ENCODE measurements at regions not wholly inside any gene's neighbourhood (a gene's known extent, or its start where the extent isn't known, plus 50 kb on each side); places are given as distances from the start of the nearest gene placed in this dataset.

DNA sequence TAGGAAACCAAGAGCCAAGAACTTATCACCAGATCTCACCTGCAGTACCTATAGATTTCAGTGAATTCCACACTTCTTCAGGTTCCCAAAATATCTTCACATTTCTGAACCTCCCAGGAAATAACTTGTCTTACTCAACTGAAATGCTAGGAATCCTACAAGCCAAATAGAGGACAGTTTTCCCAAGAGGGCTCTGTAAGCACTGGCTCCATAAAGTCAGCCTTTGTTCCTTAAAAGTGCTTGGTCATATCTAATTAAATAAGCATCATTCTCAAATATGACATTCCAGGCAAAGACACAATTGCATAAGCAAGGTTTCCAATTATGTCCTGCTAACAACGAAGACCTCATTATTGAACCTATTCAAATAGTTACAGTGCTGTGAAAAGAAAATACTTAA is 154.6 kb upstream of the MGAT5 start:
- H3K27me3 Mint-ChIP-seq: peaks cover 11% of the 10 kb centered on the region
- H3K36me3 Mint-ChIP-seq: no peaks in the 10 kb centered on the region
- peaks cover 3% of the 10 kb centered on the region for H3K9me3 Mint-ChIP-seq
- peaks cover 2% of the 10 kb centered on the region for H3K4me1 Mint-ChIP-seq
- no peak overlapping the region for H3K27ac Mint-ChIP-seq
- H3K4me3 Mint-ChIP-seq: no peak overlapping the region
- DNase-seq: no peak

DNA sequence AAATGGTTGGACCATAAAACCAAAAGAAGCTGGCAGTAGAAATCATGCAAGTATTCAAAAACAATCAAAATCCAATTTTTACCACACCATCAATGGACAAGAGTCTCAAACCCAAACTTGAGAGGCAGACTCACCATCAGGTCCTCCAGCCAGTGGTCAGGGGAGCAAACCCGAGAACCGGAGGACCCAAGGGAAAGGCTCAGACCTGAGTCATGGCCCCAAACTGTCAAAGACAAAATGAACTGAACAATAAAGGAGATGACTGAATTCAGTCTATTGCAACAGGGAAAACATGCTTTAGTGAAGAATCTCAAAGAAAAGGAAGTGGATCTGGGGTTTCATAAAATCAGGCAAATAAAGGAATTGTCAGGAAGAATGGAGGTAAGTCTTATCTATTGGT is 150.7 kb upstream of the MGAT5 start:
- H3K4me3 Mint-ChIP-seq: no peak overlapping the region
- no peaks in the 10 kb centered on the region for H3K36me3 Mint-ChIP-seq
- H3K27ac Mint-ChIP-seq: no peak overlapping the region
- peaks cover 8% of the 10 kb centered on the region for H3K4me1 Mint-ChIP-seq
- no peaks in the 10 kb centered on the region for H3K27me3 Mint-ChIP-seq
- H3K9me3 Mint-ChIP-seq: peaks cover 6% of the 10 kb centered on the region
- DNase-seq: no peak

DNA sequence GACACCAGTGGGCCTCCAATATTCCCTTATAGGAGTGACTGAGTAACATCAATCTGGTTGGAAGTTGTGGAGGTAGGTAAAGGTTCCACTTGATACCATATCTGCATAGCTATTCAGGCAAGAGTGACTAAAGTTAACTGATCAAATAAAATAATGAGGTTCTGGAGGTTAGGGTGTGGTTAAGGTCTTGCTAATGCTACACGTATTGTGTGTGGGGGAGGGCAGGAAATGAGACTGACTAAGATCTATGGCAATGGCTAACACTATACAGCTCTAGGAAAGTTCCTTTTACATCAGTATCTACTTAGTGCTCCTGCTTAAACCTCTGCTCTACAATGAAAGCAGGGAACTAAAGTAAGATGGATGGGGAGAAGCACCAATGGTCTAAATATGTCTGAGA is 149.1 kb upstream of the MGAT5 start:
- H3K9me3 Mint-ChIP-seq: peaks cover 6% of the 10 kb centered on the region
- no peak overlapping the region for H3K27ac Mint-ChIP-seq
- H3K27me3 Mint-ChIP-seq: no peaks in the 10 kb centered on the region
- H3K4me1 Mint-ChIP-seq: peaks cover 8% of the 10 kb centered on the region
- no peak overlapping the region for H3K4me3 Mint-ChIP-seq
- peak; percentile 18 for DNase-seq
- H3K36me3 Mint-ChIP-seq: no peaks in the 10 kb centered on the region

DNA sequence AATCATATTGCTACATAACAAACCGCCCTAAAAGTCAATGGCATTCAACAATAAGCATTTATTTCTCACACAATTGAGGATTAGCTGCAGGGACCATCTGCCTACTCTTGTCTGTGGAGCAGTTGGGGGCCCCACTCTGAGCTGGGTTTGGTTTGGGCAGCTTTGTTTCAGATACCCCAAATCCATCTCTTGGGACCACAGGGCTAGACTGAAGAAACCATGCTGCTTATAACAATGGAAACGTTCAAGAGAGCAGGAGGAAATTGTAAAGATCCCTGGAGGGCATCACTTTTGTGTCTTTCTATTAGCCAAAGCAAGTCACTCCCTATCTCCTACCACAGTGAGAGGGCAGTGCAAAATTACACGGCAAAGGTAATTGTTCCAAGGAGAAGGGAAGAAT is 146.5 kb upstream of the MGAT5 start:
- no peak overlapping the region for H3K4me3 Mint-ChIP-seq
- H3K27ac Mint-ChIP-seq: no peak overlapping the region
- DNase-seq: no peak
- peaks cover 11% of the 10 kb centered on the region for H3K9me3 Mint-ChIP-seq
- peaks cover 3% of the 10 kb centered on the region for H3K27me3 Mint-ChIP-seq
- peaks cover 8% of the 10 kb centered on the region for H3K4me1 Mint-ChIP-seq
- H3K36me3 Mint-ChIP-seq: no peaks in the 10 kb centered on the region

DNA sequence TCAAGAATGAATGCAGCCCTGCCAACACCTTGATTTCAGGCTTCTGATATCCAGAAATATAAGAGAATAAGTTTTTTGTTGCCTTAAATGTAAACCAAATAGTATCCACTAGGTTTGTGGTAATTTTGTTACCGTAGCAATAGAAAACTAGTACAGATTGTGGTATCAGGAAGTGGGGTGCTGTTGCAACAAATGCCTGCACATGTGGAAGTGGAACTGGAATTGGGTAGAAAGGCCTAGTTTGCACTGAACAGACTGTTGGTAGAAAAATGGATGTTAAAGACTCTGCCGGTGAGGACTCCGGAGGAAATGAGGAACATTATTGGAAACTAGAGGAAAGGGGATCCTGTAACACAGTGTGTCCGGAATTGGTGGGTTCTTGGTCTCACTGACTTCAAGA is 145.8 kb upstream of the MGAT5 start:
- H3K27ac Mint-ChIP-seq: no peak overlapping the region
- peaks cover 11% of the 10 kb centered on the region for H3K9me3 Mint-ChIP-seq
- H3K36me3 Mint-ChIP-seq: no peaks in the 10 kb centered on the region
- no peak overlapping the region for H3K4me3 Mint-ChIP-seq
- peaks cover 3% of the 10 kb centered on the region for H3K27me3 Mint-ChIP-seq
- peaks cover 8% of the 10 kb centered on the region for H3K4me1 Mint-ChIP-seq
- no peak for DNase-seq

DNA sequence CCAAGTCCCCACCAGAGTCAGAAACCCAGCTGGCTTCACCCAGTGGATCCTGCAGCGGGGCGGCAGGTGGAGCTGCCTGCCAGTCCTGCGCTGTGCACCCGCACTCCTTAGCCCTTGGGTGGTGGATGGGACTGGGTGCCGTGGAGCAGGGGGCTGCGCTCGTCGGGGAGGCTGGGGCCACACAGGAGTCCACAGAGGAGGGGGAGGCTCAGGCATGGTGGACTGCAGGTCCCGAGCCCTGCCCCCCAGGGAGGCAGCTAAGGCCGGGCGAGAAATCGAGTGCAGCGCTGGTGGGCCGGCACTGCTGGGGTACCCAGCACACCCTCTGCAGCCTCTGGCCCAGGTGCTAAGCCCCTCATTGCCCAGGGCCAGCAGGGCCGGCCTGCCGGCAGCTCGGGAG is 144.6 kb upstream of the MGAT5 start:
- H3K9me3 Mint-ChIP-seq: peaks cover 11% of the 10 kb centered on the region
- no peak for DNase-seq
- no peaks in the 10 kb centered on the region for H3K36me3 Mint-ChIP-seq

DNA sequence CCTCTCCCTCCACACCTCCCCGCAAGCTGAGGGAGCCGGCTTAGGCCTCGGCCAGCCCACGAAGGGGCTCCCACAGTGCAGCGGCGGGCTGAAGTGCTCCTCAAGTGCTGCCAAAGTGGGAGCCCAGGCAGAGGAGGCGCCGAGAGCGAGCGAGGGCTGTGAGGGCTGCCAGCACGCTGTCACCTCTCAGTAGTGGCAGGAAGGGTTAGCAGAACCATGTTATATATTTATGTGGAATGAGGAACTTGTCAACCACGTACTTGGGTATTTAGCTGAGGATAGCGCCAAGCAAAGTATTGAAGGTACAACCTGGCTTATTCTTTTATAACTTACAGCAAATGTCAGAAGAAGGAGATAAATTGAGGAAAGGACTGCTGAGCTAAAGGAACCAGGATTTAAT is 144.1 kb upstream of the MGAT5 start:
- no peaks in the 10 kb centered on the region for H3K36me3 Mint-ChIP-seq
- H3K9me3 Mint-ChIP-seq: peaks cover 11% of the 10 kb centered on the region
- H3K27ac Mint-ChIP-seq: no peak overlapping the region
- DNase-seq: no peak
- no peak overlapping the region for H3K4me3 Mint-ChIP-seq
- peaks cover 3% of the 10 kb centered on the region for H3K4me1 Mint-ChIP-seq
- peaks cover 3% of the 10 kb centered on the region for H3K27me3 Mint-ChIP-seq

More for the DNA sequence above, 144.6 kb upstream of the MGAT5 start:
- Mint-ChIP-seq H3K27me3 (peaks cover 3% of the 10 kb centered on the region), H3K27ac (no peak overlapping the region), H3K4me1 (peaks cover 6% of the 10 kb centered on the region), H3K4me3 (no peak overlapping the region)

DNA sequence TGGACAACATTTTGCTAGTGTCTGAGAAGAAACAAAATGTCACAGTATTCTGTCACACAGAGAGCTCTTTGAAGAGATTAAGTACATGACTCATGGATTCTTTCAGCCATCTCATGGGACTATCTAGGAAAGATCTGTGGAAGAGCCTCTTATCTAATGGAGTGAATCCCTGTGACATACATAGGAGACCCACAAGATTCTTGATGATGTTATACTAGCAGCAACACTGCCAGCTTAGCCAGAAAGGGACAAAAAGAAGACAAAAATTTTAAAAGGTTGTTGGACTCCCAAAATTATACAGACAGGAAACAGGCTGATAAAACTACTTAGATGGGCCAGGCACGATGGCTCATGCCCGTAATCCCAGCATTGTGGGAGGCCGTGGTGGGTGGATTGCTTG is 143.3 kb upstream of the MGAT5 start:
- Mint-ChIP-seq H3K9me3 (peaks cover 5% of the 10 kb centered on the region), H3K4me3 (no peak overlapping the region), H3K36me3 (no peaks in the 10 kb centered on the region), H3K4me1 (no peaks in the 10 kb centered on the region), H3K27me3 (peaks cover 3% of the 10 kb centered on the region), H3K27ac (no peak overlapping the region)
- no peak for DNase-seq

DNA sequence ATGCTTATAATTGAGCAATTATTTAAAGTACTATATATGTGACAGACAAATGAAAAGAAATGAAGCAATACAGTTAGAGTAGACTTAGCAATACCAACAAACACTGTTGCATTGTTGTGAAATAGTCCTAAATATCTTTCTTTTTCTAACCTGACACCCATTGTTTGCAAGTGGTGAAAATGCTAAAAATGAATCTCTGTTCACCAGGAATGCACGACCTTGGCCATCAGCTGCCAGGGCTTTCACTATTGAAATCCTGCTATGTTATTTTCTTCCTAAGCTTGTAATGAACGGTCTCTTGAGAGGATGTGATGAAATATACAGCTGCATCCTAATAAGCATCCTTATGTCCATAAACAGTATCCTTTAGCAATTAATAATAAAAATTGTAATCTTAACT is 136.2 kb upstream of the MGAT5 start:
- Mint-ChIP-seq H3K4me1 (peaks cover 22% of the 10 kb centered on the region), H3K4me3 (no peak overlapping the region), H3K9me3 (no peaks in the 10 kb centered on the region), H3K36me3 (peaks cover 2% of the 10 kb centered on the region), H3K27me3 (no peaks in the 10 kb centered on the region), H3K27ac (no peak overlapping the region)
- no peak for DNase-seq

DNA sequence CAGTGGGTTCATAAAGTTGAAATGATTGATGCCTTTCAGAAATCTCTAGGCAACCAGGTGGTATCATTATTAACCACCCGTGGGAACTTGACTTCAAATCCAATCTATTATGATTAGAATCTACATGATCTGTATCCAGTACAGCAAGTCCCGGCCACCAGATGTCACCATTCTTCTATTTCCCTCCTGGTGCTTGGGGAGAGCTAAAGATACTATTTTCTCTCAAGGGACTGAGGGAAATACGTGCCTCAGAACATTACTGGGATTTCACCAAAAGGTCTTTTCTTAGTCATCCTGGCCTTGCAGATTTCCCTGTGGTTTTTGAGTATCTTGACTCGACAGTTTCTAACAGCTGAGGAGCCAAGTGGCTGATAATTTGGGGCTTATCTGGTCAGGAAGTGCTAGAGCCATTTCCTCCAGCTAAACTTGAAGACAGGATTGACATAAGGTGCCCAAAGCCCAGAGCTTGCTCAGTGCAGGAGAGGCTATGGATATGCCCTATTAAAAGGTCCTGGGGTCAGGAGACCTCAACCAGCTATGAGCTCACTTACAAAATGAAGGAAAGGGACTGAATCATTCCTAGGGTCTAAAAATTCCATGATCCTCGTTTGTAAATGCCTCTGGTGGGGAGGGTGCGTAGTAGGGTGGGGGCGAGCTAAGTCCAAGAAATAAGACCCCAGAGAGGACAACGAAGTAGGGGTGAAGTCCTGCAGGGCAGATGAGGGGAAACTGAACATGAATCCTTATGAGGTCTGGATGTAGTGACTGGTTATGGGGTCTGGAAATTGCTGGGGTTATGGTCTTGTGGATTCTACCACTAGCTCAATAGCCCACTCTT is 135.4 kb upstream of the MGAT5 start:
- no peaks in the 10 kb centered on the region for H3K27me3 Mint-ChIP-seq
- H3K4me3 Mint-ChIP-seq: peak overlapping the region; percentile 11
- peak overlapping the region; percentile 31 for H3K27ac Mint-ChIP-seq
- peak; percentile 77 for DNase-seq
- peaks cover 31% of the 10 kb centered on the region for H3K4me1 Mint-ChIP-seq
- H3K36me3 Mint-ChIP-seq: peaks cover 2% of the 10 kb centered on the region
- no peaks in the 10 kb centered on the region for H3K9me3 Mint-ChIP-seq

DNA sequence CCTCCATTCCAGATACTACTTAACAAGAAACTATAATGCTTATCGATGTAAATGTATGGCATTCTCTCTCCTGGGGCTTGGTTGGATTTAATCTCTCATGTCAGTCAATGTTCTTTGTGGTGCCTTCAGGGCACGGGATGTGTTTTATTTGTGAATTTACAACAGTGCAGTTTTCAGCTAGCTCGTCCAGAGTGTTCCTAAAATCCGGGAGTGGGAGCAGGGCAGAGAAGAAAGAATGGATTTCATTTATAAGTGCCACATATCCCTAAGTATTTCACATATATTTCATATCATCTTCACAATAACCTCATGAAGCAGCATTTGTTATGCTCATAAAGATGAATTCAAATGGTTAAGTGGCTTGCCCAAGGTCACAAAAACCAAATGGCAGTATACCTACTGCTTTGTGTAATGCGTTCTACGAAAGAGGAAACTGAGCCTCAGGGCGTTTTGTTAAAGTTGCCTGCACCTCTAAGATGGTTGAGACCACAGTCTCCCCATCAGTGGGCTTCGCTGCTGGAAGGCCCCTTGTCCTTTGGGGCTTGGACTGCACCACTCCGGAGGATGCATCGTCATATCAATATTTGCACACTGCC is 134.7 kb upstream of the MGAT5 start:
- Mint-ChIP-seq H3K36me3 (peaks cover 2% of the 10 kb centered on the region), H3K4me1 (peaks cover 35% of the 10 kb centered on the region), H3K27me3 (no peaks in the 10 kb centered on the region), H3K27ac (peak overlapping the region; percentile 96), H3K4me3 (peak overlapping the region; percentile 96), H3K9me3 (no peaks in the 10 kb centered on the region)
- no peak for DNase-seq

DNA sequence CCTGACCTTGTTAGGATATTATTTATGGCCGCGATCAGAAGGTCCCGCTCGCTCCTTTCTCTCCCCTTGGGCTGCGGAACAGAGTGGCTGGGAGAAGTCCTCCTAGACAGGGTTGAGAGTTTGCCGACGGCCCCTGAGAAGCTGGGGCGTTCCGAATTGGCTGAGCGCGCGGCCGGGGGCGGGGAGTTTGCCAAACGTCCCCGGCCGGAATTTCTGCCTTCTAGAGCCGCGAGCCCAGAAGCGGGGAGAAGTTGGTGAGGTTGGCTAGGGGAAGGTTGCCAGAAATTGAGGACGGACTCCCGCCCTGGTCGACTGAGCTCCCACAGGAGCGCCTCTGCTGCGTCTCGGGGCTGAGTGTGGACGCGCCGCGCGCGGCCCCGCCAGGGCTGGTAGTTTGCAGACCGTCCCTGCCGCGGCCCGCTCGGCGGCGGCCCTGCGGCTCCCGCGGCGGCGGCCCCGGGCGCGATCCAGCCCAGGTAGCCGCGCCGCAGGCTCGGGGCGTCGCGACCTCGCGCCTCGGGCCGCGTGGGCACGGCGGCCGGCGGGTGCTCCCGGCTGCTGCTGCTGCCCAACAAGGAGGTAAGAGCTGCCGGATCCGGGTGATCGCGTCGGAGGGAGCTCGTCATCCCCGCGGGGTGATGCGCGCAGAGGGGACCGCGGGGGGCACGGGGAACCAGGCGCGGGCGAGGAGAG is 134.0 kb upstream of the MGAT5 start:
- Mint-ChIP-seq H3K27me3 (no peaks in the 10 kb centered on the region), H3K4me3 (peak overlapping the region; percentile 96), H3K27ac (peak overlapping the region; percentile 96), H3K4me1 (peaks cover 41% of the 10 kb centered on the region), H3K9me3 (no peaks in the 10 kb centered on the region), H3K36me3 (peaks cover 2% of the 10 kb centered on the region)
- peak; percentile 85 for DNase-seq

DNA sequence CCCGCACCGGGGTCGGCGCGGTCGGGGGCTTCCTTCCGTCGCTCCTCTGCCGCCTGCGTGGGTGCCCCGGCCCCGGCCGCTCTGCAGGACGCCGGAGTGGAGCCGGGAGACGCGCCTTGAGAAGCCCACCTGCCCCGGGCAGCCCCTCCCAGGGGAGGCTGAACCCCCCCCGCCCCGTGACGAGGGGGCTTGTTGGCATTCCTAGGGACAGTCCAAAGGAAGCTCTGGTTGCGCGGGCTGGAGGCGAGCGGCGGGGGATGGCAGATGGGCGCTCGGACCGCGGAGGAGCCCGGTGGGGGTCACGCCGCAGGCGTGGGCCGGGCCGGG is 133.5 kb upstream of the MGAT5 start:
- Mint-ChIP-seq H3K36me3 (peaks cover 2% of the 10 kb centered on the region), H3K27ac (peak overlapping the region; percentile 54), H3K9me3 (no peaks in the 10 kb centered on the region), H3K4me1 (peaks cover 47% of the 10 kb centered on the region), H3K27me3 (no peaks in the 10 kb centered on the region), H3K4me3 (peak overlapping the region; percentile 65)
- DNase-seq: no peak

DNA sequence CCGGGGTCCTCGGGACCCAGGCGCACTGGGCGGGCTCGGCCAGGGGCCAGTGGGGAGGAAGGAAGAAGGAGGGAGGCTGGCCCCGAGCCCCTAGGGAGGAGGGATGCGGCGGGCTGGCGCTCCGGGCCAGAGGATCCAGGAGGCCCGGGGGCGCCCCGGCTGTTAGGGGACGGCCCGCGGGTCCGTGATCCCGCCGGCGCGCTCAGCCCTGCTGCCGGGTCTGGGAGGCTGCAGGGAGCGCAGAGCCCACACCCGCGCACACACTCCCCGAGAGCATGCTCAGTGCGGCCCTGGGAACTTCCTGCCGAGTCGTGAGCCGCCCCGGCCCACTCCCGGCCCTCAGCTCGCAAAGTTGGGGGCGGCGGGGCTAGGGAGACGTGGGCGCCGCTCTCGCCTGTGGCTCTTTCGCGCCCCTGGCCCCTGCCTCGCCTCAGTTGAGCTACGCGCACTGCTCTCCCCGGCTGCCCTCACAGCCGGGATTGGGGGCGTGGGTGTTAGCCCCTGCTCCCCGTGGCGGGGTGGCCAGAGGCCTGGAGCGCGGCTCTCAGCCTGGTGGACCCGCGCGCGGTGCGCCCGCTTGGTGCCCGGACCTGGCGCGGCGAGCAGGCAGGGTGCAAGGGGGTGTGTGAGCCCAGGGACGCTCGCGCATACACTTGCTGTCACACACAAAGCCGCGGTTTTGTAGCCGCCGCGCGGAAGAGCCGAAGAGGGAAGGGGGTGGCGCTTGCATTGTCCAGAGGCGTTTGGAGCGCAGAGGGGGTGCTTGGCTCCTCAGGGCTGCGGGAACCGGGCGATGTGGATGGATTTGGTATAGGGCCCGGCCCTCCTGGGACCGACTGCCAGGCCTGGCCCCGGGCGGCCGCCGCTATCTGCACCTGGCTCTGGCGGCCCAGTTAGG is 132.9 kb upstream of the MGAT5 start:
- no peaks in the 10 kb centered on the region for H3K27me3 Mint-ChIP-seq
- peaks cover 4% of the 10 kb centered on the region for H3K36me3 Mint-ChIP-seq
- no peaks in the 10 kb centered on the region for H3K9me3 Mint-ChIP-seq
- peak overlapping the region; percentile 51 for H3K27ac Mint-ChIP-seq
- H3K4me3 Mint-ChIP-seq: peak overlapping the region; percentile 78
- peaks cover 53% of the 10 kb centered on the region for H3K4me1 Mint-ChIP-seq
- DNase-seq: peak; percentile 77

DNA sequence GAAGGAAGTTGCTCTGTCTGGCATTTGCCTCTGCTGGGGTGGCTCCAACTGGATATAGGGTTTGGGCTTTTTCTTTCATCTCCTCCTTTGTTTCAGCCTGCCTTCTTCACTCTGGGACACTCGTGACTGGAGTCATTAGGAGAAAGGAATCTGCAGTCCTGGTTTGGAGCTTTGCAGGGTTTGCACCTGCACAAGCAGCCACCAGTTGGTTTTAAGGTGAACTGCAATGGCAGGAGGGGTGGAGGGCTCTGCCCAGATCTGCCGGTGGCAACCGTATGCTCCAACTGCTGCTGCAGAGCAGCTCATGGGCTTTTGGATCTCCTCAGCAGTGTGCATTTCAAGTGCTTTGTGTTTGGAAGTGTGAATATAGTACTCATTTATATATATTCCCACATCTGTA is 131.3 kb upstream of the MGAT5 start:
- no peaks in the 10 kb centered on the region for H3K27me3 Mint-ChIP-seq
- no peaks in the 10 kb centered on the region for H3K9me3 Mint-ChIP-seq
- peaks cover 69% of the 10 kb centered on the region for H3K4me1 Mint-ChIP-seq
- H3K4me3 Mint-ChIP-seq: peak overlapping the region; percentile 18
- DNase-seq: no peak
- H3K36me3 Mint-ChIP-seq: peaks cover 5% of the 10 kb centered on the region
- no peak overlapping the region for H3K27ac Mint-ChIP-seq
